ENCODE measurements at regions not wholly inside any gene's neighbourhood (a gene's known extent, or its start where the extent isn't known, plus 50 kb on each side); places are given as distances from the start of the nearest gene placed in this dataset.

GRCh38 chr12:124694250-124694649 lies 126.8 kb upstream of the NCOR2 start:
- H3K36me3 ChIP-seq (ENCODE audit: insufficient read depth, low read length): no peaks in the 10 kb centered on the region
- H3K4me3 ChIP-seq (ENCODE audit: low read depth, low read length, poor library complexity, severe bottlenecking): no peak overlapping the region
- no peak overlapping the region for H3K4me2 ChIP-seq (ENCODE audit: low read length)

GRCh38 chr12:124693111-124693723 lies 125.8 kb upstream of the NCOR2 start:
- no peaks in the 10 kb centered on the region for H3K4me1 ChIP-seq (ENCODE audit: insufficient read depth, low read length, severe bottlenecking)
- H3K9ac ChIP-seq (ENCODE audit: low read length): no peak overlapping the region
- no peak overlapping the region for H3K27ac ChIP-seq (ENCODE audit: low read depth, low read length, poor library complexity, severe bottlenecking)
- no peaks in the 10 kb centered on the region for H3F3A ChIP-seq (ENCODE audit: insufficient read depth, low read length)
- H3K36me3 ChIP-seq (ENCODE audit: insufficient read depth, low read length): no peaks in the 10 kb centered on the region
- no peak overlapping the region for H2AFZ ChIP-seq (ENCODE audit: low read length)
- no peaks in the 10 kb centered on the region for H3K9me2 ChIP-seq (ENCODE audit: low read depth, low read length)
- no peaks in the 10 kb centered on the region for H3K79me2 ChIP-seq (ENCODE audit: insufficient read depth, low read length)
- H3K27me3 ChIP-seq (ENCODE audit: insufficient read depth, low read length): peaks cover 4% of the 10 kb centered on the region; the same call in 1 of the 2 replicates
- no peaks in the 10 kb centered on the region for H4K20me1 ChIP-seq (ENCODE audit: insufficient read depth, low read length)
- H3K4me2 ChIP-seq (ENCODE audit: low read length): no peak overlapping the region
- H3K4me3 ChIP-seq (ENCODE audit: low read depth, low read length, poor library complexity, severe bottlenecking): no peak overlapping the region
- no peak for TF ChIP-seq CTCF (IDR thresholded peaks at IDR 0.05; ENCODE audit: low read length)
- no peak for TF ChIP-seq EZH2 (IDR thresholded peaks at IDR 0.05; ENCODE audit: borderline replicate concordance, low read length)
- no peaks in the 10 kb centered on the region for H3K9me3 ChIP-seq (ENCODE audit: low read length)

More at GRCh38 chr12:124694250-124694649, 126.8 kb upstream of the NCOR2 start:
- no peak overlapping the region for H3K27ac ChIP-seq (ENCODE audit: low read depth, low read length, poor library complexity, severe bottlenecking)
- TF ChIP-seq EZH2 (IDR thresholded peaks at IDR 0.05; ENCODE audit: borderline replicate concordance, low read length) (no peak), CTCF (IDR thresholded peaks at IDR 0.05; ENCODE audit: low read length) (no peak)
- no peaks in the 10 kb centered on the region for H4K20me1 ChIP-seq (ENCODE audit: insufficient read depth, low read length)
- H2AFZ ChIP-seq (ENCODE audit: low read length): no peak overlapping the region
- peaks cover 8% of the 10 kb centered on the region for H3K27me3 ChIP-seq (ENCODE audit: insufficient read depth, low read length)
- H3K9ac ChIP-seq (ENCODE audit: low read length): no peak overlapping the region
- H3F3A ChIP-seq (ENCODE audit: insufficient read depth, low read length): no peaks in the 10 kb centered on the region
- no peaks in the 10 kb centered on the region for H3K79me2 ChIP-seq (ENCODE audit: insufficient read depth, low read length)
- no peaks in the 10 kb centered on the region for H3K9me3 ChIP-seq (ENCODE audit: low read length)
- H3K9me2 ChIP-seq (ENCODE audit: low read depth, low read length): no peaks in the 10 kb centered on the region
- no peaks in the 10 kb centered on the region for H3K4me1 ChIP-seq (ENCODE audit: insufficient read depth, low read length, severe bottlenecking)

- Histone ChIP-seq H3K9me3 (ENCODE audit: low read length) (no peaks in the 10 kb centered on the region), H3K36me3 (ENCODE audit: insufficient read depth, low read length) (no peaks in the 10 kb centered on the region), H3K4me3 (ENCODE audit: low read depth, low read length, poor library complexity, severe bottlenecking) (no peak overlapping the region), H4K20me1 (ENCODE audit: insufficient read depth, low read length) (no peaks in the 10 kb centered on the region), H3K9me2 (ENCODE audit: low read depth, low read length) (no peaks in the 10 kb centered on the region), H3K9ac (ENCODE audit: low read length) (no peak overlapping the region), H3K79me2 (ENCODE audit: insufficient read depth, low read length) (no peaks in the 10 kb centered on the region), H3K27ac (ENCODE audit: low read depth, low read length, poor library complexity, severe bottlenecking) (no peak overlapping the region), H3K4me1 (ENCODE audit: insufficient read depth, low read length, severe bottlenecking) (no peaks in the 10 kb centered on the region), H3K27me3 (ENCODE audit: insufficient read depth, low read length) (peaks cover 4% of the 10 kb centered on the region; the same call in 1 of the 2 replicates), H3K4me2 (ENCODE audit: low read length) (no peak overlapping the region), H3F3A (ENCODE audit: insufficient read depth, low read length) (no peaks in the 10 kb centered on the region), H2AFZ (ENCODE audit: low read length) (no peak overlapping the region)
- TF ChIP-seq EZH2 (IDR thresholded peaks at IDR 0.05; ENCODE audit: borderline replicate concordance, low read length) (no peak), CTCF (IDR thresholded peaks at IDR 0.05; ENCODE audit: low read length) (no peak)
Observed at GRCh38 chr12:124692443-124692842, 125.0 kb upstream of the NCOR2 start.

Measured in OCI-LY1 (cell line).